Activated CD4-positive, alpha-beta T cell treated with anti-CD3 and anti-CD28 coated beads for 48 hours (primary cell): ENCODE measurements at regions not wholly inside any gene's neighbourhood (a gene's known extent, or its start where the extent isn't known, plus 50 kb on each side); places are given as distances from the start of the nearest gene placed in this dataset.
"Not testable (repeated sequence)": the region's sequence is repeated elsewhere in the genome, so short reads cannot be mapped to it uniquely, and the experiment has no call there.

ENCODE experiments used
- DNase-seq: peaks from one replicate; pipeline ENCODE4 v3.0.0-alpha.2; 2020

DNA sequence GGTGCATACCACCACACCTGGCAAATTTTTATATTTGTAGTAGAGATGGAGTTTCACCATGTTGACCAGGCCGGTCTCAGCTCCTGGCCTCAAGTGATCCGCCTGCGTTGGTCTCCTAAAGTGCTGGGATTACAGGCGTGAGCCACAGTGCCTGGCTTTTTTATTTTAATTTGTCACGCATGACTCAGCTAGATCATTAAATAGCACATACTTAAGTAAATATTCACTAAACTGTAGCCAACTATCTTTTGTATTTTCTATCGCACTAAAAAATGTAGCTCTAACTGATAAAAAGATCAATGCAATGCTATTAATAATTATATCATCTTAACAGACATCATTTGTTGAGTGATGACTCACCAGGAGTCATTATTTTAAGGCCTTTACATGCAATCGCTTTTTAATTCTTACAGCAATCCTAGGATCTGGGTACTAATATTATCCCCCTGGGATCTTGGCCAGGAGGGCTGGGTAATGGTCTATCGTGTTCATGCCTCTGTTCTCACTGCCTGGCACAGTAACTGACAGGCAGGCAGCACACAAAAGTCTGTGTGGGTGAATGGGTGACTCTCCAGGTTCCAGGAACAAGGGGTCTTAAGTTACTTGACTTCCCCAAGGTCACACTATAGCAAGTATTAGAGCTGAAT, 693.5 kb upstream of the EEF2KMT start:
- DNase-seq, result no peak

DNA sequence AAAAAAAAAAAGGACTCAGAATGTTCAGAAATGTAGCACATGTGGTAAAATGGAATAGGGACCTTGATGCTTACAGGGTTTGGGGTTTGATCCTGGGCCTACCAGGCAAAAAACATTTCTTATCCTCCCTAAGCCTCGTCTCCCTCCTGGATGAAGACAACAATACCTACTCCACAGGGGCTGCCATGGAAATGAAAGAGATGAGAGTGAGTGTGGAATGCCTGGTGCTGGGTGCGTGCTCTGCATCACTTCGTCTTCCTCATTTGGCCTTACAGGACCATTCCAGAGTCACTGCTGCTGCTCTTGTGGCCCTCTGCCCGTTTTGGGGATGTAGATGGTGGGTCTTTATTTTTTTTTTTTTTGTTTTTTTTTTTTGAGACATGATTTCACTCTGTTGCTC, 692.9 kb upstream of the EEF2KMT start:
- DNase-seq, result no peak

DNA sequence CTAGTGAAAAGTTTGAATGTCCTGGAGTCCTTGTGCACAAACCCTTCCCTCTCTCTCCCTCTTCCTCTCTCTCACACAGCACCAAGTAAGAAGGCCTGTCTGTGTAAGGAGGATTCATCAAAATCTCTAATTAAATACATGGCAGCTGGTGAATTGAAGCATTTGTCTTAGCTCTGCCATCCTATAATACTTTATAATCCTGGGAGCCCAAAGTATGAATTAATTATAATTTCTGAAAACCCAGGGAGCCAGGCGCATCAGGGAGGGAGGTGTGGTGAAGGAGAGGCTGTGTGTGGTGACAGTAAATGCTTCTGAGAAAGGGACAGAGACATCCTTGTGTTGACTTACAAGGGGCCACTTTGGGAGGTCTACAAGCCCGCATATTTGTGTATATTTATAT, 691.4 kb upstream of the EEF2KMT start:
- DNase-seq, result no peak

DNA sequence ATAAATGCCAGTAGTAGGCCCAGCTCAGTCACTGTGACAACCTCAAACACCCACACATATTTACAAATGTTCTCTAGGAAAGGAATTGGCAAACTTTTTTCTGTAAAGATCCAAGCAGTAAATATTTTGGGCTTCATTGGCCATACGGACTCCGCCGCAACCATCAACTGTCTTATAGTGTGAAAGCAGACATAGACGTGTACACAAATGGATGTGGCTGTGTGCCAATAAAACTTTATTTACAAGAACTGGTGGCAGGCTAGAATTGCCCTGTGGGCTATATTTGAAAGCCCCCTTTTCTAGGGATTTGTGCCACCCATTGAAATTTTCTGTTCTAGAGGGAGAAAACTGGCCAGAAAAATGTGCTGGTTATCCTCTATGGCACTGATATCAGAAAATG, 683.8 kb upstream of the EEF2KMT start:
- no peak for DNase-seq

DNA sequence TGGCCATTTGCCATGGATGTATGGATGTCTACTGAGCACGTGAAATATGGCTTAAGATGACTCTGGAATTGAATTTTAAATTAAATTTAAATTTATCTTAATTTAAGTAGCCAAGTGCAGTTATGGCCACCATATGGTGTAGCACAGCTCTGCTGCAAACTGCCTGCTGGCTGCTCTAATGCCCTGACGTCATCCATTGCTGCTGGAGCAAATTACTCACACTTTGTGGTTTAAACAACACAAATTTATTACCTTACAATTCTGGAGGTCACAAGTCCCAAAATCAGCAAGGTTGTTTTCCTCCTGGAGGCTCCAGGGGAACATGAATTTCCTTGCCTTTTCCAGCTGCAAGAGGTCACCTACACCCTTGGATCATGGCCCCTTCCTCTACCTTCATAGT, 679.3 kb upstream of the EEF2KMT start:
- no peak for DNase-seq

DNA sequence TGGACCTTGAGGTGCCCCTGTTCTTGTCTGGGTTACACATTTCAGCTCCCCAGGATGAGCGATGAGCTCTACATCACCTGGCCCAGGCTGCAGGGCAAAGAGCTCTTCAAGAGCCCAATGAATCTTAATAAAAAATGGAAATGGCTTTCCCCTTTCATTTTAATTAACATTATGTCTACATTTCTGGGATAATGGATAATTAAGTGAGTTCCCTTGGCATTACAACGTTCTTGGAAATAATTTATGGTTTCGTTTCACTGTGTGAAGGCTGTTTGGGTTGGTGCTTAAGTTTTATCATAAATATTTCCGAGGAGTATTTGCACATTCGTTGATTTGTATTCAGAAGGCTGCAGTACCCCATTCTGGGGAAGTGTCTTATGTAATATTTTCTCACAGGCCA, 678.3 kb upstream of the EEF2KMT start:
- no peak for DNase-seq

DNA sequence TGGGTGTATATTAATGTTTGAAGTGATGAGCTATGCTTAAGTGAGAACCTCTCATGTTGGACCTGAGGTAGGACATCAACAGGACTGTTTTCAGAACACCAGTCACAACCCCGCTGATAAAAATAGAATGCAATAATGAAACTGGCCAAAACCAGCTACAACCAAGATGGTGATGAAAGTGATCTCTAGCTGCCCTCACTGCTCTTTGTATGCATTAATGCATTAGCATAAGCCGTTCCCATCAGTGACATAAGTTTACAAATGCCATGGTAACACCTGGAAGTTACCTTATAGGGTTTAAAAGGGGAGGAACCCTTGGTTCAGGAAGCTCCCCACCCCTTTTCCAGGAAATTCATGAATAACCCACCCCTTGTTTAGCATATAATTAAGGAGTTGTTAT, 672.5 kb upstream of the EEF2KMT start:
- no peak for DNase-seq

DNA sequence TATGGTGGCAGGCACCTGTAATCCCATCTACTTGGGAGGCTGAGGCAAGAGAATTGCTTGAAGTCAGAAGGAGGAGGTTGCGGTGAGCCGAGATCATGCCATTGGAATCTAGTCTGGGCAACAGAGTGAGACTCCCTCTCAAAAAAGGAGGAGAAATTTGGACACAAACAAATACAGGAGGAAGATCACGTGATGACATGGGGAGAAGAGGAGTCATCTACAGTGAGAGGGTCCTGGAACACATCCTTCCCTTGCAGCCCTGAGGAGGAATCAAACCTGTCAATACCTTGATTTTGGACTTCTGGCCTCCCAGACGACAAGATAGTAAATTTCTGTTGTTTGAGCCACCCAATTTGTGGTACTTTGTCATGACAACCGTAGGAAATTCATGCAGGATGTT, 671.9 kb upstream of the EEF2KMT start:
- DNase-seq, result no peak

DNA sequence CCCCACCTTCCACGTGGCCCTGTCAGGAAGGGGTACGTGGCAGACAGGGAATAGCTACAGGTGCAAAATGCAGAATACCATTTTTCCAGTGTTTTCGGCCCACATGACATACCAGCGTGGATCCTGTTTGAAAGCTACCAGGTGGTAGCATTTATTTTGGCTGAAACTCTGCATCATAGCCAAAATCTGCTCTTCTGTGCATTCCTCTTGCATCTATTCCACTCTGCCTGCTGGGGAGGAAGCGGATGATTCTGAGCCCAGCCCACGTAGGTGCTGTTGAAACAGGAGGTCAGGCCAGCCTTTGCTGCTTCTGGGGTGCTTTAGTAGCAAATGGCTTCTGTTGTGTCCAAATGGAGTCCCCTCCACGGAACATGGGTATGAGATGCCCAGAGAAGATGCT, 670.9 kb upstream of the EEF2KMT start:
- no peak for DNase-seq

DNA sequence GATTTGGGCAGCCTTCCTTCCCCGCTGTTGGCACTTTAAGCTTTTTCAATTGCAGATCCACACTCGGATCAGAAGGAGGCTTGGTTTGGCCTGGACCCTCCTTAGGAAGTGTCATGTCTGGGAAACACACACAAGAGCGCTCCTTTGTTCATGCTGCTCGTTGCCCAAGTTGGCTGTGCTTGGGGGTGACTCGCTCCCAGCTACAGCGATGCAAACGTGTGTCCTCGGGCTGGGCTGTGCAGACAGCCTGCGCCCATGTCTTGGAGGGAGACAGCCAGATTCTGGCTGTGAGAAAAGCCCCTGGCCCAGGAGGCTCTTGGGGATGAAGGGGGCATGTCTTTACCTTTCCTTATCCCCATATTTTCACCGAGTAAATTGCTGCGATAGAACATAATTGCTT, 665.6 kb upstream of the EEF2KMT start:
- DNase-seq, result no peak

DNA sequence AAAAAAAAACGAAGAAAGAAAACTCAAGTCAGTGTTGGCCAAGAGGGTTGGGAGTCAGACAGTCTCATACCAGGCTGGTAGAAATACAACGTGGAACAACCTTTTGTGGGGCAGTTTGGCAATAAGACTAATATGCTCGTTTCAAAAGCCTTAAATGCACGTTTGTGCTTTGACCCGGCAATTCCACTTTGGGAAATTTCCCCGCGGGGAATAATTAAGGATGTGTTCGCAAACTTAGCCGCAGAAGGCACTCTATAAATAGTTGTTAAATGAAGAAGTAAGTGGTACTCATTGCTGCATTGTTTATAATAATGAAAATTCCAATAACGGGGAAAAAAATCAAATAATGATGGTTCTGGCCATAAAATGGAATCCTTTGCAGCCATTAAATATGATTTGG, 664.8 kb upstream of the EEF2KMT start:
- no peak for DNase-seq

DNA sequence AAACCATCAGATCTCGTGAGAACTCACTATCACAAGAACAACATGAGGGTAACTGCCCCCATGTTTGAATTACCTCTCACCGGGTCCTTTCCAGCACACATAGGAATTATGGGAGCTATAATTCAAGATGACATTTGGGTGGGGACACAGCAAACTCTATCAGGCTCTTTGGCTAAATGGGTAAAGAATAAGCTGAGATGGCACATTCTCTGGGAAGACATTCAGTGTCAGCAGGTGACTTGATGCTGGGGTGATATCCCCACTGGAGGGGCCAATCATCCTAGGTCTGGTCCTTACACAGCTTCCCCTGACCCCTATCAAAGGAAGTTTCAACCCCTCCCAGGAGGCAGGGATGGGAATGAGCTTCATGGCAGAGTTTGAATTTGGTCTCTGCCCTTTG, 664.0 kb upstream of the EEF2KMT start:
- DNase-seq, result no peak

DNA sequence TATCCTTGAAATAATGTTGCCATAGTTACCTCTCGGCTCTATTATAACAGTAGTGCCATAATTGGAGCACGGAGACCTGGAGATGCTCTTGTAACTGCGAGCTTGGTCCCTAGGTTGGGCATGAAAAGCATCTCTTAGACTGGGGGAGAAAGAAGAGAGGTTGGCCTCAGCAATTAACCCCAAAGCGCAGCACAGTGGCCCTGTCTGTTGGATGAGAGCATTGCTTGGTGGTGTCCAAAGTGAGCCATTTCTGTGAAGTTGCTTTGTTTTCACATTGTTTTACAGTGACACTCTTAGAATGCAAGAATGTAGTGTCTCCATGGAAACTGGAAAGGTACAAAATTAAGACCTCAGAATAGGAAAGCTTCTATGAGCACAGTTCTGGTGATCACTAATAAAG, 660.7 kb upstream of the EEF2KMT start:
- DNase-seq, result no peak

DNA sequence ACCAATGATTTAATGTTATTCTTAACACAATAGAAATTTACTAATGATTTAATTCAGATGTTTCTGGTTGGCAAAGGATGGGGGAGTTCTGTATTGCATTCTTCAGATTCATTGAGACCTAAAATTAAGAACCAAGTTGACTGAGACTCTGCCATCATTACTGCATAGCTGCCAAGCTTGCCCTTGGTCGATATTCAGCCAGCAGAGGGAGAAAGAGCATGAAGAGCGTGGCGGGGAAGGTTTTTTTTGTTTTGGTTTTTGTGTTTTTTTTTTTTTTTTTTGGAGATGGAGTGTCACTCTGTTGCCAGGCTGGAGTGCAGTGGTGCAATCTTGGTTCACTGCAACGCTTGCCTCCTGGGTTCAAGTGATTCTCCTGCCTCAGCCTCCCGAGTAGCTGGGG, 659.4 kb upstream of the EEF2KMT start:
- no peak for DNase-seq

DNA sequence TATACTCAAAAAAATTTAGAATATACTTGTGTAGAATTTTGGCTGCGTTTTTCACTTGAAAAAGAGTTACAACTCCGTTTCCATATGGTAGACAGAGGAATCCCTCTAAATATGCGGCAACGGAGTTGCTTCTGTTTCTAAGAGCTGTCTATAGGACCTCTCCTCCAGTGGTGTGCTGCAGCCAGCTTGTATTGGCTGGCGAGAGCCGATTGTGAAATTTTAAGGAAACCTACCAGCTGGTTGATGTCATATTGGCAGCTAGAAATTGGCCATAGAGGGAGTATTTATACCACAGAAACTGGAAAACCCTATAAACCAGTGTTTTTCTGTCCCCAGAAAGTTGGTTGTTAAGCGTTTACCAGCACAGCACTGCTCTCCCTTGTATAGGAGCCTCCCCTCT, 655.8 kb upstream of the EEF2KMT start:
- DNase-seq, result no peak

DNA sequence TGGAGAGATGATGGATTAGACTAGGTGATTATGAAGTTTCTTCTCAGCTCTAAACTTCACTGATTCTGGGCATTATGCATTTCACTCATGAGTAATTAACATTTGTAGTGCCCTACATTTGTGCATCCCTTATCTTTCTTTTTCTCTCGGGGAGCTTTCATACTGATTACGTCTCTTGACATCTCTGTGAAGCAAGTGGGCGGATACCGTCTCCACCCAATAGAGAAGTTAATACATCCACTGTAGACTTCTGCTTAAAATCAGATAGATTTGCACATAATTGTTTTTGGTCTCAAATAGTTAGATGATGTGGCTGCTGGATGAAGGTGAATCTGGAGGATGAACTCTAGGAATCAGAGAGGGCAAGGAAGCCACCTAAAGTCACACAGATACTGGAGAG, 653.6 kb upstream of the EEF2KMT start:
- DNase-seq, result no peak

DNA sequence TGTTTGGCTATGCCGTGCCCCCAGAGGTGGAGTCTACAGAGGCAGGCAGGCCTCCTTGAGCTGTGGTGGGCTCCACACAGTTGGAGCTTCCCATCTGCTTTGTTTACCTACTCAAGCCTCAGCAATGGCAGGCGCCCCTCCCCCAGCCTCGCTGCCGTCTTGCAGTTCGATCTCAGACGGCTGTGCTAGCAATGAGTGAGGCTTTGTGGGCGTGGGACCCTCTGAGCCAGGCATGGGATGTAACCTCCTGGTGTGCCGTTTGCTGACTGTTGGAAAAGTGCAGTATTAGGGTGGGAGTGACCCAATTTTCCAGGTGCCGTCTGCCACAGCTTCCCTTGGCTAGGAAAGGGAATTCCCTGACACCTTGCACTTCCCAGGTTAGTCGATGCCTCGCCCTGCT, 652.8 kb upstream of the EEF2KMT start:
- not testable (repeated sequence) for DNase-seq

DNA sequence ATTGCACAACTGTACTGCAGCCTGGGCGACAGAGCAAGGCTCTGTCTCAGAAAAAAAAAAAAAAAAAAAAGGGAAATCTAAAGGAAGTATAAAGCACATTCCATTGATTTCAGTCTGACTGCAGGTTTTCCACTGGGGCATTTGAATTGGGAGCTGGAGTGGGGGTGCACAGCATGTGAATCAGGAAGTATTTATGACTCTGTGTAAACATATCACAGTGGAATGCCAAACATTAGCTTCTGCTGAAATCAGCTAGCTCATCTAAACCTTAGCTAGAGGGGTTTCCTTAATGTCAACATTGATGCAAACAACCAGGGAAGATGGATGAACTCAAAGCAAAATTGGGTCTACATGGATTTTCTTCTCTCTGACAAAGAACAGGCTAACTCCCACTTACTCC, 641.0 kb upstream of the EEF2KMT start:
- no peak for DNase-seq

DNA sequence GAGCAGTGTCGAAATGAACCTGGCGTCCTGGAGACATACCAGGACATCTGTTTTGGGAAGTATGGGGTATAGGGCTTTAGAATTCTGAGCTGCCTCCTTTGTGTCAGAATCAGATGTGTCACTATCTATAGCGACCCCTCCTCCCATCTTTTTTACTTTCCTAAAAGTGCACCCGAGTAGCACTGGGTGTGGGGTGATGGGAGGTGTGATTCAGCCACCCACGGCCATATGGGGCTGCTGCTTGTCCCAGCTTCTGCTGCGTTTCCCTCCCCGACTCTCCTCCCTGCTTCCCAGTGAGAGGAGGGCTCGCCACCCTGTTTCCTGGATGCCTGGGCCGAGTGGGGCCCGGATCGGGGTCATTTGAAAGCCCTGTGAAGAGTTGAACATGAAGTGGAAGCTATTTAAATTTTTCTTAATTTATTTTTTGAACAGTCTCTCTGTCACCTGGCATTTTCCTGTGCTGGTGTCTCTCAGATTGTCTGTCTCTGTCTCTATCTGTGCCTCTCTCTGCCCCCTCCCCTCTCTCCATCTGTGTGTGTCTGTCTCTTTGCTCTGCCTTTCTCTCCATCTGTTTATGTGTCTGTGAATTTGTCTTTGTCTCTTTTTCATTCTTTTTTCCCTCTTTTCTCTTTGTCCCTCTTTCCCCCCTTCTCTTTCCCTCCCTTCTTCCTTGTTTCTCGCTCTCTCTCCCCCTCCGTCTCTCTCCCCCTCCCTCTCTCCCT, 638.8 kb upstream of the EEF2KMT start:
- no peak for DNase-seq

DNA sequence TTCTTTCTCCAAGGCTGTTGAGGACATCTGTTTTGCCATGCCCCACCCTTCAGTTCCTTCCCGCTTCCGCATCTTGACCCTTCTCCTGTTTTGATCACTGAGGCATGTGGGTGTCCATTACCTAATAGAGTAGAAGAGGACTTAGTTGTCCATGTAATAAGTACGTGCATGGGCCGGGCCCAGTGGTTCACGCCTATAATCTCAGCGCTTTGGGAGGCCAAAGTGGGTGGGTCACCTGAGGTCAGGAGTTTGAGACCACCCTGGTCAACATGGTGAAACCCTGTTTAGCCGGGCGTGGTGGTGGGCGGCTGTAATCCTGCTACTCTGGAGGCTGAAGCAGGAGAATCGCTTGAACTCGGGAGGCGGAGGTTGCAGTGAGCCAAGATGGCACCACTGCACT, 637.8 kb upstream of the EEF2KMT start:
- no peak for DNase-seq

DNA sequence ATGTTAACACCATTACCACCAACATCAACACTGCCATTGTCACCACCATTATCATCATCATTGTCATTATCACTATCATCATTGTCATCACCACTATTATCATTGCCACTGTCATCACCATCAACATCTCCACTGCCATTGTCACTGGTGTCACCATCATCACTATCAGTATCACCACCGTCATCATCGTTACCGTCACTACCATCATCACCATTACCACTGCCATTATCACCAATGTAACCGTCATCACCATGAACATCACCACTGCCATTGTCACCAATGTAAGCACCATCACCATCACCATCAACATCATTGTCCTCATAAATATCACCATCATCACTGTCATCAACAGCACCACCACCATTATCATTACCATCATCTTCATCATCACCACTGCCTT, 633.2 kb upstream of the EEF2KMT start:
- no peak for DNase-seq

DNA sequence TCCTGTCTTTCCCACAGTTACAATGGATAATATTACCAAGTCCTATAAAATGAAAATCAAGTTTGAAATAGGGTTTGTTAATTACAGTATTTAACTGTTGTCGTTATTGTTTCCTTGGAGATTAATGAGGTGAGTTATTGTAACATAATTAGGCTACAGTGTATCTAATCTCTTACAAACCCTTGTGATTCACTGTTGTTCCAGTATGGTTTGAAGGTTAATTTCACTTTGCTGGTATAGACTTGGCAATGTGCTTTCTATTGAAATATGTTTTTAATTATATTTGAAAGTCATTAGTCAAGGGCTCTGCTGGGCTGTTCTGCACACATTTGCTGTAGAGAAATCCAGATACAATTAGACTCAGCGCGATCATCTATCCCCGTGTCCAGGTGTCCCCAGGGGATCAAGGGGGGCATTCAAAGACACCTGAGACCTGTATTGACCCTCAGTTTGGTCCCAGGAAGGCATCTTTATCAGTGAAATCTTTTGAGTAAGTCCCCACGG, 624.6 kb upstream of the EEF2KMT start:
- no peak for DNase-seq

DNA sequence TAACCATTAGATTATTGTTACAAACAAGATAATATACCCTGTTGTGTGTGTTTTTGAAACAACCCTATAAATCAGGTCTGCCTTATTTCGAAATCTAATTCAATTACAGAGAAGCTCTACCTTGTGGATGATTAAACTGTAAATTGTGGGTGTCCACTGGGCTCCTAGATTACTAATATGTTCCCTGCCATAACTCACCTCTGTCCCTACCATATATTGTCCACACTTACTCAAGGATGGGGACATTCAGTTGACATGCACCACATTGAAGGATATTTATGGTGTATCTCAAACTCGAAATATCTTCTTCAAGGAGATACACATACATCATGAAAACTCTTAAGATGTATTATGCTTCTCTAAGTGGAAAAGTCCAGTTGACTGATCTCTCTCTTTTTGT, 617.6 kb upstream of the EEF2KMT start:
- DNase-seq, result no peak

DNA sequence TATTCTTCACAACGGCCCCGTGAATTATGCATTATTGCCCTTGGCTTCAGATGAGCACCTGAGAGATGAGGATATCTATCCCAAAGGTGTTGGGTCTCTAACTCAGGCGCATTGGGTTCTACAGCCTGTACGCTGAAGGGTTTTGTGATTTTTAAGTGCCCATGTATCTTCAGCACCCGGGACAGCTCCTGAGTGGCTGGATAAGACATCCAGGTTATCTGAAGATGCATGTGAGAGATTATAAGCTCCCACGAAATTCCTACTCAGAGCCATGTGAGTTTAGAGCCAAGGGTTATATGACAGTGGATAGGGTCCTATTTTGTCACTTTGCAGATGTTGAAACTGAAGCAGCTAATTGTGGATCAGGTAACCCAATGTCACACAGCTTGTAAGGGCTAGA, 612.3 kb upstream of the EEF2KMT start:
- DNase-seq, result peak; percentile 6

DNA sequence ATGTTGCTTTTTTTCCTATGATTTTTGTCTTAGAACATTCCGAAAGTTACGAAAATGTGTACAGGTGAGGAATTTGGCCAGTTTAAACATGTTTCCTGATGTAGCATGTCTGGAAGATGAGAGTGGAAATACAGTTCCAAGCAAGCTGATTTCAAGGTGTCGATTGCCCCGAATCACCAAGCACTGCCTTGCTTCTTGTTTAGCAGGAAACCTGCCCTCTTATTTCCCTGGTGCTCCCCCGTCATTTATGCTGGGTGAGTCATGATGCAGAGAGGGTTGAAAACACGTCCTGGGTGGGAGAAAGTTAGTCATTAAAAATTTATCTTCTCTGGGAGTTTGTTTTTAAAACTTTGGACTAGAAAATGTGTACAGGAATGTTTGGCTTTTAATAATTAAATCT, 608.6 kb upstream of the EEF2KMT start:
- DNase-seq, result no peak
